Breast epithelium (tissue), 3 donors: ENCODE measurements at regions not wholly inside any gene's neighbourhood (a gene's known extent, or its start where the extent isn't known, plus 50 kb on each side); places are given as distances from the start of the nearest gene placed in this dataset.

Experiments used
- POLR2AphosphoS5 ChIP-seq, 3 donors: sonication (generic); formaldehyde crosslinking; IDR thresholded peaks; one replicate each; pipeline ENCODE4 v1.6.1; 2017; ENCODE audit warnings: antibody characterized with exemption in 3 of 3
- TF ChIP-seq, protein P1 (sequence below), 3 donors: fragments of 450-650 bp; IDR thresholded peaks; one replicate each; pipeline ENCODE4 v1.5.1; 2016 to 2017; ENCODE audit warnings: antibody characterized with exemption in 3 of 3, mild to moderate bottlenecking in 3 of 3, moderate library complexity in 3 of 3

DNA sequence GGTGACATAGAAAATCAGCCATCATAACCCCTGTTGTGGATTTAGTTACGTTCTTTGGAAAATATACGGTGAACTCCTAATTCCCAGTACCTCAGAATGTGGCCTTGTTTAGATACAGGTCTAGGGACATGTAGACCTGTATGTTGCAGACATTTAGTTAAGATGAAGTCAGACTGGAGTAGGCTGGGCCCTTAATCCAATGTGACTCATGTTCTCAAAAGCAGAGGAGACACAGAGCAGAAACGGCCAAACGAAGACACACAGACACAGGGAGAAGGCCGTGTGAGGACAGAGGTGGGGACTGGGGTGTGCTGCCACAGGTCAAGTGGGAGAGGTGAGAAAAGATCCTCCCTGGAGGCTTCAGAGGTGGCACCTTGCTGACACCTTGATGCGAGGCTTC lies 119.0 kb upstream of the PROK2 start:
- TF ChIP-seq, protein P1, sequence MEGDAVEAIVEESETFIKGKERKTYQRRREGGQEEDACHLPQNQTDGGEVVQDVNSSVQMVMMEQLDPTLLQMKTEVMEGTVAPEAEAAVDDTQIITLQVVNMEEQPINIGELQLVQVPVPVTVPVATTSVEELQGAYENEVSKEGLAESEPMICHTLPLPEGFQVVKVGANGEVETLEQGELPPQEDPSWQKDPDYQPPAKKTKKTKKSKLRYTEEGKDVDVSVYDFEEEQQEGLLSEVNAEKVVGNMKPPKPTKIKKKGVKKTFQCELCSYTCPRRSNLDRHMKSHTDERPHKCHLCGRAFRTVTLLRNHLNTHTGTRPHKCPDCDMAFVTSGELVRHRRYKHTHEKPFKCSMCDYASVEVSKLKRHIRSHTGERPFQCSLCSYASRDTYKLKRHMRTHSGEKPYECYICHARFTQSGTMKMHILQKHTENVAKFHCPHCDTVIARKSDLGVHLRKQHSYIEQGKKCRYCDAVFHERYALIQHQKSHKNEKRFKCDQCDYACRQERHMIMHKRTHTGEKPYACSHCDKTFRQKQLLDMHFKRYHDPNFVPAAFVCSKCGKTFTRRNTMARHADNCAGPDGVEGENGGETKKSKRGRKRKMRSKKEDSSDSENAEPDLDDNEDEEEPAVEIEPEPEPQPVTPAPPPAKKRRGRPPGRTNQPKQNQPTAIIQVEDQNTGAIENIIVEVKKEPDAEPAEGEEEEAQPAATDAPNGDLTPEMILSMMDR (IDR thresholded peaks at IDR 0.05): no peak
- no peak for TF ChIP-seq POLR2AphosphoS5 (IDR thresholded peaks at IDR 0.05)
